ENCODE measurements at regions not wholly inside any gene's neighbourhood (a gene's known extent, or its start where the extent isn't known, plus 50 kb on each side); places are given as distances from the start of the nearest gene placed in this dataset.

DNA sequence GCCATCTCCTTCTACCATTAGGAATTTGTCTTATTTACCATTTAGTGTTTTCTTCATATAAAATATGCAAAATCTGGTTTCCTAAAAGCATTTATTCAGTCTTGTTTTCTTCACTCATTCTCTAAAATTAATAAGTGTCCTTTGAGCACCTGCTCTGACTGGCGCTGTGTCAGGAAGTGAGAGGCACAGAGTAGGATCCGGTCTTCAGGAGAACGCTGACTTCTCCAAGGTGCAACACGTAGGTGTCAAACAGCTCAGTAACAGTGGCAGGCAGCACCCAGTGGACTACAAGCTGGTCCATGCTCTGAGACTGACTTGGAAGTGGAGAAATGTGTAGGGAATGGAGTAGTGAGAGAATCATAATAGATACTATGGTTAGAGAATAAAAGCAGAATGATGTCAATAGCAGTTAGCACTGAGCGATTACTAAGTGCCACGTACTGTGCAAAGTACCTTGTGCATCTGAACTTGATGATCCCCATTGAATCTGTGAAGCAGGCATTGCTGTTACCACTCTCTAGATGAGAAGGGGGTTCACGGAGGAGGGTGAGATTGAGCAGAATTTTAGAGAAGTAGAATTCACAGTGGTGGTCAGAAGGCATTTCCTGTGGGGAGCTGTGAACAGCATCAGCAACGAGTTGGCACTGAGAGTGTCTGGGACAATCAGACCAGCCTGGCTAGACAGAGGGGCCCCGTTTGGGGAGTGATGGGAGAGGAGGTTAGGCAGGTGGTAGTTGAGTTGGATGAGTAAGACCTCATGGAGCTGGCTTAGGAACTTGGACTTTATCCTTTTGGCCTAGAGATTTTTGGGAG is 569.8 kb downstream of the QKI start:
- no peaks in the 10 kb centered on the region for H3K9me3 ChIP-seq (ENCODE audit: low read length)

DNA sequence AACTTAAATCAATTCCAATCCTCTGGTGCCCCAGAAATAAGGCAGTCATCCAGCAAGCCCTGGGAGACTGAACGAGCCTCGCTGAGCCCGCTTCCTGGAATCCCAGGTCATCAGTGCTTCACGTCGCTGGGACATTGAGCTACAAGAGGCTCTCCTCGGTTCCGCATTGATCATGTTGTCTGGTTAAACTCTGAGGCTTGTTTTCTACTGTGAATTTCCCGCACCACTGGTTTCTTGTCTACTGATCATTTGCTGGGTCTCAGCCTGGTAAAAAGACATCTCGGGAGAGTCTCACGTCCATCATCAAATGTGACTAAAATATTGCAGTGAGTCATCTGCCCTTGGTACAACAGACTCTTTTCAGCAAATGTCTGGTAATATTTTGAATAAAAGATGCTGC is 569.2 kb downstream of the QKI start:
- Histone ChIP-seq H3K27me3 (ENCODE audit: insufficient read depth, low read length) (no peaks in the 10 kb centered on the region), H3K4me3 (ENCODE audit: low read length) (no peak overlapping the region), H3K9me3 (ENCODE audit: low read length) (no peaks in the 10 kb centered on the region), H3K36me3 (ENCODE audit: insufficient read depth, low read length) (no peaks in the 10 kb centered on the region), H2AFZ (ENCODE audit: low read depth, low read length) (no peak overlapping the region), H3K4me1 (ENCODE audit: insufficient read depth, low read length) (peaks cover 5% of the 10 kb centered on the region)

More for the DNA sequence above, 569.8 kb downstream of the QKI start:
- Histone ChIP-seq H2AFZ (ENCODE audit: low read depth, low read length) (no peak overlapping the region), H3K4me1 (ENCODE audit: insufficient read depth, low read length) (peaks cover 5% of the 10 kb centered on the region), H3K4me3 (ENCODE audit: low read length) (no peak overlapping the region), H3K36me3 (ENCODE audit: insufficient read depth, low read length) (no peaks in the 10 kb centered on the region), H3K27me3 (ENCODE audit: insufficient read depth, low read length) (no peaks in the 10 kb centered on the region)

- no peaks in the 10 kb centered on the region for H3K36me3 ChIP-seq (ENCODE audit: insufficient read depth, low read length)
- H3K4me3 ChIP-seq (ENCODE audit: low read length), result no peak overlapping the region
- no peak overlapping the region for H2AFZ ChIP-seq (ENCODE audit: low read depth, low read length)
- peaks cover 7% of the 10 kb centered on the region for H3K9me3 ChIP-seq (ENCODE audit: low read length)
- H3K27me3 ChIP-seq (ENCODE audit: insufficient read depth, low read length), result no peaks in the 10 kb centered on the region
- no peaks in the 10 kb centered on the region for H3K4me1 ChIP-seq (ENCODE audit: insufficient read depth, low read length)
Measured at GRCh38 chr6:163974322-163974721, 559.8 kb downstream of the QKI start.

DNA sequence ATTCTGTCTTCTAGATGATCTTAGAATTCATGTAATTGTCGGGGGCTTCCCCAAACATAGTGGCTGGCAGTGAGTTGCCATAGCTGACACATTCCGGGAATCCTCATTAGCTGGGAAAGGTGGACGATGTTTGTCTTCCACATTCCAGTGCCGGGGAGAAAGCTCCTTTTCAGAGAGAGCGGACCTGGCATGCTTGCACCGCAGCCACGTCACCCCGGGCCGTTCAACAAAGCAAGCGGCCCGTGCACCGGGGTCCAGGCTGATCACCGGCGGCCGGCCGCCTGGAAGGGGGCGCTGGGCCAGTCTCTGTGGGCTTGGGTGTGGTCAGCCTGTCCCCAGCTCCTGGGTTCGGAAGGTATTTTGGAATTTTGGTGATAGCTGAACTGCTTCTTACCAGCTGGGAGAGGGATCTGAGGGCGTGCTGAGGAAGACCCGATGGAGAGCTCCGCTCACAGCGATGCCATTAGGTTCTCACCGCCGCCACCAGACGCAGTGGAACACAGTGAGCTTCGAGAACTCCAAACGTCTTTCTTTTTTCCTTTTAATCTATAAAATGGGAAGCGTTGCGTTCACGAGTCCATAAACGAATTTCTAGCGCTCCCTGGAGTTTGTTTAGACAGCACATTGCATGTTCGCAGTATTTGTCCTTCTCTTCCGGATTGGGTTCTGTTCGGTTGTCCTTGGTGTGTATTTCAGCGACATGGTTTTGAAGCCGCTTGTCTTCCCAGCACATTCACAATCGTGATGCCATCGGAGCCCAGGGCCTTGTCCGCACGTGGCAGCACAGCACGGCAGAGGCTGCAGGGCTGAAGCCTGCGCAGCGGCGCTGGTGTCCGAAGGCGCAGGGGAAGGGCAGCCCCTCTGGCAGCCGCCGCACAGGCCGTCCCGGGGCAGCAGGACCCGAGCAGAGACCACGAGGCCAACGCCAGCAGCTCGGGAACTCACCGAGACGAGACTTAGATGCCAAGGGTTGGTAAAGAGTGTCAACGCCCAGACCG is 557.6 kb downstream of the QKI start:
- Histone ChIP-seq H3K4me3 (ENCODE audit: low read length) (no peak overlapping the region), H2AFZ (ENCODE audit: low read depth, low read length) (no peak overlapping the region), H3K27me3 (ENCODE audit: insufficient read depth, low read length) (no peaks in the 10 kb centered on the region), H3K9me3 (ENCODE audit: low read length) (peaks cover 7% of the 10 kb centered on the region), H3K4me1 (ENCODE audit: insufficient read depth, low read length) (no peaks in the 10 kb centered on the region), H3K36me3 (ENCODE audit: insufficient read depth, low read length) (no peaks in the 10 kb centered on the region)

DNA sequence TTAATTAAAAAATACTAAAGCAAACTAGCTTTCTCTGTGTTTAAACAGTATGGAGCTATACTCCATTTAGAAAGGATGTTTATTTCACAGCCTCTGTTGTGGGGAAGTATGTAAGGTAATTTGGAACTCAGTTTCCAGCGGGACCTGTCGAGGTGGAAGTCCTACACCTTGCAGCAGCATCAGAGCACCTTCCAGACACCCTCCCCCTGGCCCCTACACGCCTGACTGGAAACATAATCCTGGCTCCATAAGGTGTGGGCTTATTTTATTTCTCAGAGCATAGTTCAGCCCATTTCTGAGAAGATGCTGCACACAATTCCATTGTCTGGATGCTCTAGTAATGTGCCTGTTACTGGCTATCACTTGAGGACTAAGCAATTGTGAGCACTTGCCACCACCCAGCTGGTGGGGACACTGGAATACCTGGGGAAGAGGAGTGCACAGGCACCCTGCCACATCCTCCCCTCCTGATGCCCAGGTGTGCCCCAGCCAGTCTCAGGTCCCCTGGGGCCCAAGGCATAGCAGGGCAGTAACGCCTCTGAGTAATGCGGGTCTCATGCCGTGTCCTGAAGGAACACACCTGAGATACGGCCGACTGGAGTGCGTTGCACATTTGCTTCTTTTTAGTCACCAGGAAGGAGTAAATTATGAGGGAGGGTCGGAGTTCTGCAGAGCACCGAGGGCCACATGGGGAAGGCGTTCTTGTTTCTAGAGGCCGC is 556.5 kb downstream of the QKI start:
- no peaks in the 10 kb centered on the region for H3K36me3 ChIP-seq (ENCODE audit: insufficient read depth, low read length)
- H3K27me3 ChIP-seq (ENCODE audit: insufficient read depth, low read length), result no peaks in the 10 kb centered on the region
- no peak overlapping the region for H2AFZ ChIP-seq (ENCODE audit: low read depth, low read length)
- H3K9me3 ChIP-seq (ENCODE audit: low read length), result peaks cover 7% of the 10 kb centered on the region
- no peak overlapping the region for H3K4me3 ChIP-seq (ENCODE audit: low read length)
- H3K4me1 ChIP-seq (ENCODE audit: insufficient read depth, low read length), result no peaks in the 10 kb centered on the region

DNA sequence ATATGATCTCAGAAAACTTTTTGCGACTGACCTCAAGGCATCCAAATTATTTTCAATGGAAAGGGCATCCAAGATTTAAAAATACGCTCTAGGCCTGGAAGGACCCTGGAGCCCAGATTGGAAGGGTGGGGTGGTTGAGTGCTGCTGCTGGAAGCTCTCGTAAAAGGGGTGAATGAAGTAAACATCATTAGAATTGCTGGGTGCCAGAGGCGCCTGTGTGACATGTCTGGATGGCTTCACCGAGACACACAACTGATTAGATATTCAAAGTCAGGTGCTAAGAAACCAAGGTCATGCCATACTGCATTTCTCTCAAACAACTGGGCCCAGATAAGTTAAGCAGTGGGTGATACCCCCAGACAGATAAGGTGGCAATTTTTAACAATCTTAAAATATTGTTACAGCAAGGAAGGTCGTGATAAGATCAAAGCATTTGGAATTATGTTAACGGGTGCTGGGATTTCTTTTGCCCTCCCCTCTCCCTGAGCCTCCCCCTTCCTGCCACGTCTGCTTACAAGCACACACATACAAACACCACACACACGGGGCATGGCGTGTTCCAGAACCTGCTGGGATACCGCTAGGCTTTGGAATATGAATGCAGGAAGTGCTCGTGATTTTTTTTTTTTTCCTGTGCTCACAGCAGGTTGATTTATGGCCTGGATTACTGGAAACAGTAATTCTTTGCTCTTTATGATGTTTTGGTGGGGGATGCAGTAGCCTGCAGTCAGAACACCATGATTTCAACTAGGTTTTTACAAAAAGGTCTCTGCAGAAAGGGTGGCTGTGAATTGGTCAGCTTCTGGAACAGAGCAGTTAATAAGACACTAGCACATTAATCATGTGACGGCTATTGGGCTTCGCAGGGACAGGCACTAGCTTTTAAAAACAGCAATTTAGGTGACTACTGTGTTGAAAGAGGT is 551.2 kb downstream of the QKI start:
- Histone ChIP-seq H3K9me3 (ENCODE audit: low read length) (no peaks in the 10 kb centered on the region), H3K36me3 (ENCODE audit: insufficient read depth, low read length) (no peaks in the 10 kb centered on the region), H3K4me1 (ENCODE audit: insufficient read depth, low read length) (no peaks in the 10 kb centered on the region), H3K4me3 (ENCODE audit: low read length) (no peak overlapping the region), H3K27me3 (ENCODE audit: insufficient read depth, low read length) (no peaks in the 10 kb centered on the region), H2AFZ (ENCODE audit: low read depth, low read length) (no peak overlapping the region)

DNA sequence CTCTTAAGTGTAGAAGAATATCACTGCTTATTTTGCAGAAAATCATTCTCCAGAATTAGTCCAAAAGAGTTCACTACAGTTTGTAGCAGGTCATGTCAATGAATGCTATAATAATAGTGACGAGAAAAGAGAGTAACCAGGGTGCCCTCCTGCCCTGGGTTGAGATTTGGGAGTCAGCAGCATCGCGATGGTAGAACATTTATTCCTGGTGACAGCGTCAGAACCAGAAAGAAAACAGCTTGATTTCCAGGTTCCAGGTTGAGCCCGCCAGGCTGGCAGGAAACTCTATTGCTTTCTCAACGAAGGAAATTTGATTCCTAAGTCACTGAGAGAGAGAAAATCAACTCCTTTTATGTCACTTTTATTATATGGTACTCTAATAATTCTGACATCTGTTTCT is 550.3 kb downstream of the QKI start:
- H3K9me3 ChIP-seq (ENCODE audit: low read length), result no peaks in the 10 kb centered on the region
- H3K4me3 ChIP-seq (ENCODE audit: low read length), result no peak overlapping the region
- no peaks in the 10 kb centered on the region for H3K36me3 ChIP-seq (ENCODE audit: insufficient read depth, low read length)
- H3K4me1 ChIP-seq (ENCODE audit: insufficient read depth, low read length), result no peaks in the 10 kb centered on the region
- no peak overlapping the region for H2AFZ ChIP-seq (ENCODE audit: low read depth, low read length)
- H3K27me3 ChIP-seq (ENCODE audit: insufficient read depth, low read length), result no peaks in the 10 kb centered on the region

GRCh38 chr6:163963205-163964120 is 548.9 kb downstream of the QKI start:
- Histone ChIP-seq H3K4me1 (ENCODE audit: insufficient read depth, low read length) (peaks cover 7% of the 10 kb centered on the region), H2AFZ (ENCODE audit: low read depth, low read length) (no peak overlapping the region), H3K27me3 (ENCODE audit: insufficient read depth, low read length) (no peaks in the 10 kb centered on the region), H3K36me3 (ENCODE audit: insufficient read depth, low read length) (no peaks in the 10 kb centered on the region), H3K9me3 (ENCODE audit: low read length) (no peaks in the 10 kb centered on the region), H3K4me3 (ENCODE audit: low read length) (no peak overlapping the region)

- H2AFZ ChIP-seq (ENCODE audit: low read depth, low read length), result no peak overlapping the region
- H3K4me1 ChIP-seq (ENCODE audit: insufficient read depth, low read length), result peaks cover 13% of the 10 kb centered on the region
- H3K4me3 ChIP-seq (ENCODE audit: low read length), result no peak overlapping the region
- H3K9me3 ChIP-seq (ENCODE audit: low read length), result no peaks in the 10 kb centered on the region
- H3K27me3 ChIP-seq (ENCODE audit: insufficient read depth, low read length), result no peaks in the 10 kb centered on the region
- H3K36me3 ChIP-seq (ENCODE audit: insufficient read depth, low read length), result no peaks in the 10 kb centered on the region
Measured at GRCh38 chr6:163962627-163963117, 548.2 kb downstream of the QKI start.

DNA sequence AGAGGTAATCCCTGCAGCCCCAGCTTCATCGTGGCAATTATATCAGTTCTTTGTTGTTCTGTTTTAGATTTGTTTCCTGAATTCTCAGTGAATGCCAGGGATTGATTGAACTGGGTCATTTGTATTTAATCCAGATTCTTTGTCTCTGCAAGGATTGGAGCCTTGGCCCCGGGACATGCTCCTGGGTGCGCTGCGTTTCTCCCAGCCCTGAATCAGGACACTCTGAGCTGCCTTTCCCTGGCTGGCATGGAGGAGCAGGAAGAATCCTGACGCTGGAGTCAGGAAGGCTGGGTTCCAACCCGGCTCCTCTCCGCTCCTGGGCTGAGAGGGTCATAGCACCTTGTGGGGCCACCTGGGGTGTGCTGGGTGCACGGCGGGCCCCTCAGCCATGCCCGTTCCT is 545.6 kb downstream of the QKI start:
- Histone ChIP-seq H2AFZ (ENCODE audit: low read depth, low read length) (no peak overlapping the region), H3K4me3 (ENCODE audit: low read length) (no peak overlapping the region), H3K36me3 (ENCODE audit: insufficient read depth, low read length) (no peaks in the 10 kb centered on the region), H3K9me3 (ENCODE audit: low read length) (no peaks in the 10 kb centered on the region), H3K27me3 (ENCODE audit: insufficient read depth, low read length) (no peaks in the 10 kb centered on the region), H3K4me1 (ENCODE audit: insufficient read depth, low read length) (peaks cover 13% of the 10 kb centered on the region)

GRCh38 chr6:163958646-163959045 is 544.1 kb downstream of the QKI start:
- H3K9me3 ChIP-seq (ENCODE audit: low read length), result peaks cover 4% of the 10 kb centered on the region
- no peaks in the 10 kb centered on the region for H3K36me3 ChIP-seq (ENCODE audit: insufficient read depth, low read length)
- peaks cover 13% of the 10 kb centered on the region for H3K4me1 ChIP-seq (ENCODE audit: insufficient read depth, low read length)
- H3K4me3 ChIP-seq (ENCODE audit: low read length), result no peak overlapping the region
- no peak overlapping the region for H2AFZ ChIP-seq (ENCODE audit: low read depth, low read length)
- H3K27me3 ChIP-seq (ENCODE audit: insufficient read depth, low read length), result no peaks in the 10 kb centered on the region

All from neuron (in vitro differentiated cells).